ENCODE measurements at regions not wholly inside any gene's neighbourhood (a gene's known extent, or its start where the extent isn't known, plus 50 kb on each side); places are given as distances from the start of the nearest gene placed in this dataset.
"Not testable (repeated sequence)": the region's sequence is repeated elsewhere in the genome, so short reads cannot be mapped to it uniquely, and the experiment has no call there.

DNA sequence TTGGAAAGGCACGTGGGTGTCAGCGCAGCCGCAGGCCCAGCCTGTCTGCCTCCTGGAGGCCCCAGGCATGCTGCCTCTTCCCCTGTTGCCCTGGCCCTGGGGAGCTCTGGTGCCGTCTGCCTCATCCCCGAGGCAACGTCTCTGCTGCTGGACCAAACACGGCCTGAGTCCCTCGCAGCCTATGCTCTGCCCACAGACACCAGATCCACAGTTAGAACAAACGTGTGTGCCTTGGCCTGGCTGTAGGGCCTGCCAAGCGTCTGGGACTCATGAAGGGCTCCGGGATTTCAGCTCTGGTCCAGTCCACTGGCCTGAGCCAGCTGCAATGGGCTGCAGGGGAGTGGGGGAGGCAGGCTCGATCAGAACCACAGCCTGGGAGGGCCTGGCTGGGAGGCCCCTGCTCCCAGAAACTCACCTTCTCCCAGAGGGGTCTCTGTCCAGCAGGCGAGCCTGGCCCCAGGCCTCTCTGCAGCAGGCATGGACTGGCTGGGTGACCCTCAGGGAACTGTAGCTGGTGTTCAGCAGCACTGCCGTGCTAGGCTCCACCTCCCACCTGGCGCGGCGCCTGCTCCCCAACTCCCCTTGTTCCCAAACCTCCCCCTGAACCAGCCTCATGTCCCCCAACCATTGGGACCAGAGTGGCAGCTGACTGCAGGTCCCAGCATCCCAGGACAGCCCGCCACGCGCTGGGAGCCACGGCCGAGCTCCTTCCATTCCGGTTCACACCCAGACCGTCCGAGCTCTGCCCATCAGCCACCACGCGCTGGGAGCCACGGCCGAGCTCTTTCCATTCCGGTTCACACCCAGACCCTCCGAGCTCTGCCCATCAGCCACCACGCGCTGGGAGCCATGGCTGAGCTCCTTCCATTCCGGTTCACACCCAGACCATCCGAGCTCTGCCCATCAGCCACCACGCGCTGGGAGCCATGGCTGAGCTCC is 197.0 kb downstream of the DLL1 start:
- peak; percentile 10 for DNase-seq

DNA sequence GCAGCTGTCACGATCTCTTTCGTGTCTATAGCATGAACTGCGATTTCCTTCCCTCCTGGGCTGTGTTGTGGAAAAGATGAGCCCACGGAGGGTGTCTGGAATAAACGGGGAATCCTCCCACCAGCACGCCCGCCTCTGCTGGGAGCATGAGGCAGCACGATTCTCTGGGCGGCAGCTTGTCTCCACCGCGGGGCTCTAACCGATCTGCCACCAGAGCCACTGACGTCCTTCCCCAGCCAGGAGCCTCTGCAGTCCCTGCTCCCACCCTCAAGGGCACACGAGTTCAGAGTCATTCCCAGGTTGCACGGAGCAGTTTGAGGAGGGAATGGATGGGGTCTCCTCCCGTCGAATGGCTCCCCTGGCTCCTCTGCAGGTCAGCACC is 197.6 kb downstream of the DLL1 start:
- no peak for DNase-seq

DNA sequence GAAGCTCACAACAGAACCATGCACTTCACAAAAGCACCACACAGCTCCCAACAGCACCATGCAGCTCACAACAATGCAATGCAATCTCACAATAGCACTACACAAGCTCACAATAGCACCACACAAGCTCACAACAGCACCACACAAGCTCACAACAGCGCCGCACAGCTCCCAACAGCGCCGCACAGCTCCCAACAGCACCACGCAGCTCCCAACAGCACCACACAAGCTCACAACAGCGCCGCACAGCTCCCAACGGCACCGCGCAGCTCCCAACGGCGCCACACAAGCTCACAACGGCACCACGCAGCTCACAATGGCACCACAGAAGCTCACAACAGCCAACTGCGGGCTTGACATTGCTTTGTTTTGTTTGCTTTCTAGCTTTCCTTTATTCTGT is 198.1 kb downstream of the DLL1 start:
- DNase-seq, result no peak

DNA sequence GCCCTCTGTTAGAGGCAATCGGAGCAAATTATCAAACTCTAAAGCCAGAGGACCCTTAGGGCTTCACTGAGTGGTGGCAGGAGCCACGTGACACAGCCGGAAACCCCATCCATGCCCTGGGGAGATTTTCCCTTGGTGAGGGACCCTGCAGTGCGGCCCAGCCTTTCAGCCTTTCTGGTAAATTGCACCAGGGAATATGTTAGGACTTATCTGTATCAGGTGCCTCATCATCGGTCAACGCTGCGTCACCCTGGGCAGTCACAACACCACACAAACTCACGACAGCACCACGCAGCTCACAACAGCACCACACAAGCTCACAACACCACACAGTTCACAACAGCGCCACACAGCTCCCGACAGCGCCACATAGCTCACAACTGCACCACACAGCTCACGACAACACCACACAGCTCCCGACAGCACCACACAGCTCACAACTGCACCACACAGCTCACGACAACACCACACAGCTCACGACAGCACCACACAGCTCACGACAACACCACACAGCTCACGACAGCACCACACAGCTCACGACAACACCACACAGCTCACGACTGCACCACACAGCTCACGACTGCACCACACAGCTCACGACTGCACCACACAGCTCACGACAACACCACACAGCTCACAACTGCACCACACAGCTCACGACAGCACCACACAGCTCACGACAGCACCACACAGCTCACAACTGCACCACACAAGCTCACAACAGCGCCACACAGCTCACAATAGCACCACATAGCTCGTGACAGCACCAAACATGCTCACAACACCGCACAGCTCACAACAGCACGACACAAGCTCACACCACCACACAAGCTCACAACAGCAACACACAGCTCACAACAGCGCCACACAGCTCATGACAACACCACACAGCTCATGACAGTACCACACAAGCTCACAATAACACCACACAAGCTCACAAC is 199.0 kb downstream of the DLL1 start:
- DNase-seq, result no peak

DNA sequence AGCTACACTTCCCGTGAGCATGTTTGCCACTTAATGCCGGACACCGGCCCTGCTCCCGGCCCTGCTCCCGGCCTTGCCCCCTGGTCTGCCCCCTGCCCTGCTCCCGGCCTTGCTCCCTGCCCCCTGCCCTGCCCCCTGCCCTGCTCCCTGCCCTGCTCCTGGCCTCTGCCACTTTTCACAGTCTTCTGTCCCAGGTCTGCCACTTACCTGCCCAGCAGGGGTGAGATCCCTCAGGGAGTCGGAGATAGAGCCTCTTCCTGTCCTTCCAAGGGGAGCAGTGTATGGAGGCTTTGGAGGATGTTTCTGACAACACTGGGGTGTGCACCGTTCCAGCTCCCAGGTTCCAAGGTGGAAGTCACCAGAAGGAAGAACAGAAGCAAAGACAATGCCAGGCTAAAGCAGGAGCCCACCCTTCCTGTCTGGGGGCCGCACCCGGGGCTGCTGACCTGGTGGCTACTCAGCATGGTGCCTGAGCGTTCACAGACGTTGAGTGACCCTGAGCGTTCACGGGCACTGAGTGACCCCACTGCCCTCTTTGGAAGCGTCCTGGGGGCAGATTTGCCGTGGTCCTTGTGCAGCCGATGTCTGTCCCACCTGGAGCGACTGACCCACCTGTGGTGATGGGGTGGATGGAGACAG is 199.8 kb downstream of the DLL1 start:
- no peak for DNase-seq

DNA sequence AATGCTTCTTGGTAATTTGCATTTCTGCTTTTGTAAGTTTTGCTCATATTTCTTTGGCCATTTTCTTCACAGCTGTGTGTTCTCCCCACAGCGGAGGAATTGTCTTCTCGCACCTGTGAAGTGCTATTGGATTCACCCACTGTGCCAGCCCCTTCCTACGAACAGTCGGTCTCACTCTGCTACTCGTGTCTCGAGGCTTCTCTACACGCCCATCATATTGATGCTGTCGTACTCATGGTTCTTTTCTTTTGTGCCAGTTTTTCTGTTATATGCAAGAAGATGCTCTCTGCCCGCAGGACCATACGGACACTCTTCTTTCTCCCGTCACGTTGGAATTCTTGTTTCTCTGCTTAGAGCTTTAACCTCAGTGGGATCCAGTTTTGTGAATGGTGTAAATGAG is 200.3 kb downstream of the DLL1 start:
- DNase-seq, result no peak

DNA sequence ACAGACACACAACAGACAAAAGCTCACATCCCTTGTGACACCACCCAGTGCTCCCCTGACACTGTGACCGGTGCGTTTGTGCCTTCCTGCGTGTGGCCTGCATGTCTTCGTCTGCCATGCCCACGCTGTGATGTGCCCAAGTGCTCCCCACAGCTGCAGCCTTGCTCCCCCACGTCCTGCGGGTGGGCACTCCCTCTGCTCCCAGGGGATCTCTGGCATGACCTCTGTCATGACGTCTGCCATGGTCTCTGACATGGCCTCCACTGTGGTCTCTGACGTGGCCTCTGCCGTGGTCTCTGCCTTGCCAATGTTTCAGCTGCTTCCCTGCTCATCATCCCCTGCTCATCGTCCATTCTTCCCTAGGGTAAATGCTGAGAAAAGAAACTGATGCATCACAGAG is 200.9 kb downstream of the DLL1 start:
- DNase-seq, result no peak

DNA sequence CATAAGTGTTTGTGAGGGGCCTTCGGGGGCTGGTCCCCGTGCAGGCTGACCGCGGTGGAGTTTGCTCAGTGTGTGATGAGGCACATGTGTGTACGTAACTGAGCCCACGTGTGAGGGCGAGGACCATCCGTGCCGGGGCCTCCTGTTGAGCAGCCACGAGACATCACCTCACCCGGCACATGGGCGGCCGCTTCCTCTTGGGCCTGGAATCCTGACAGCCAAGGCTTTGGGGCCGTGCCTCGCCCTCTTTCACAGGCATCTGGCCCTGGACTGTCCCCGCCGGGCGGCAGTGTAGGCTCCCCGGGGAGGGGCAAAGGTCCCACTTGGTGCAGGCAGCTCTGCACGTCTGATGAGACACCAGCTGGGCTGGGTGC is 202.3 kb downstream of the DLL1 start:
- DNase-seq, result no peak

DNA sequence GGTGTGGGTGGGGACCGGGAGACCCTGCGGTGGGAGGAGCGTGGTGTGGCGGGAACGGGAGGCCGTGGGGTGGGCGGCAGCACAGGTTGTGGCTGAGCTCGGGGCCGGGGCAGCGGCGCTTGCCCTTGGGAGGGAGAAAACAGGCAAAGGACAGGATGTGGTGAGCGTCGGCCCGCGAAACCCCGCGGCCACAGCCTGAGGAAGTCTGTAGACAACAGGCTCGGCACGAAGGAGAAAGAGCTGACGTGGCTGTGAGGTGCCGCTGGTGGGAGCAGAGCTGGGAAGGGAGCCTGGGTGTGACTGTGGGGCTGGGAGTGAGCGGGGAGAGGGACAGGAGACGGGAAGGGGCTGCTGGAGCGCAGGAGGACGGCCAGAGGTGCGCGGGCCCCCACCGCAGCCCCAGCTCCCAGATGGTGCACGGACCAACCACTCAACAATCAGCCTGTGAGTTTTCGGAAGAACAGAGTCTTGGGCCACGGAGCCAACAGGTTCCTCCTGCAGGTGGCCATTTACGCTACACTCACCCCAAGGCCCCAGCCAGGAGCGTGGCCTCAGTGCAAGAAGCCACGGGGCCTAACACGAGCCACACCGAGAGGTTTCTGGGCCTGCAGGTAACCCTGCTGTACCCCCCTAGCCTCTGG is 202.8 kb downstream of the DLL1 start:
- no peak for DNase-seq

DNA sequence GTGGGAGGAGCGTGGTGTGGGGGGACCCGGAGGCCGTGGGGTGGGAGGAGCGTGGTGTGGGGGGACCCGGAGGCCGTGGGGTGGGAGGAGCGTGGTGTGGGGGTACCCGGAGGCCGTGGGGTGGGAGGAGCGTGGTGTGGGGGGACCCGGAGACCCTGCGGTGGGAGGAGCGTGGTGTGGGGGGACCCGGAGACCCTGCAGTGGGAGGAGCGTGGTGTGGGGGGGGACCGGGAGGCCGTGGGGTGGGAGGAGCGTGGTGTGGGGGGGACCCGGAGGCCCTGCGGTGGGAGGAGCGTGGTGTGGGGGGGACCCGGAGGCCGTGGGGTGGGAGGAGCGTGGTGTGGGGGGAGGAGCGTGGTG is 203.5 kb downstream of the DLL1 start:
- not testable (repeated sequence) for DNase-seq

DNA sequence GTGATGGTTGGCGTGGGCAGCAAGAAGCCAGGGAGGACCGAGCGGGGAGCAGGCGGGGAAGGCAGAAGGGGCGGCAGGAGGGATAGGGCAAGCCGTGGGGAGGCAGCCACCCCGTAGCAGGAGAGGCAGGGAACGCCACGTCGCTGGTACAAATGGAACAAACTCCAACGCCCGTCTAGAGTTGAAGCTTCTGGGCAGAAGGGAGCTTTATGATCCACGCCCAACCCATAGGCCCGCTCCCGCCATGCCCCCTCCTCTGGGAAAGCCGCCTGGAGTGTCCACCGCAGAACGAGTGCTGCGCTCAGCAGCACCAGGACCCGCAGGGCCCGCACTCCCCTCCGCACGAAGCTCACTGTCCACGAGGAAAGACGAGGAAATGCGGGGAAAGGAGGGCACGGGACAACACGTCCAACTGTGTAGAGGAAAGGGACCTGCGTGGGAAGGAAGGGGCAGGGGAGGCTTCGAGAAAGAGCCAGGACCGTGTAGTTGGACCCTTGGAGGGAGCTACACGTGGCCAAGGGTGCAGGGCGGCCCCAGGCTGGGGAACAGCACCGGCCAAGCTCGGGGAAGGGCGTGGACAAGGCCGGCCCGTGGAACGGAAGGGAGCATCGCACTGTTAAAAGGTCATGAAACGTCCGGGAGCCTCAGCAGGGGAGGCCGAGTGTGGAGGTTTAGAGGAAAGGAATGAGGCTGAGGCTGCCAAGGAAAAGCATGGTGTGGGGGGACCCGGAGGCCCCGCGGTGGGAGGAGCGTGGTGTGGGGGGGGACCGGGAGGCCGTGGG is 204.0 kb downstream of the DLL1 start:
- DNase-seq, result no peak

DNA sequence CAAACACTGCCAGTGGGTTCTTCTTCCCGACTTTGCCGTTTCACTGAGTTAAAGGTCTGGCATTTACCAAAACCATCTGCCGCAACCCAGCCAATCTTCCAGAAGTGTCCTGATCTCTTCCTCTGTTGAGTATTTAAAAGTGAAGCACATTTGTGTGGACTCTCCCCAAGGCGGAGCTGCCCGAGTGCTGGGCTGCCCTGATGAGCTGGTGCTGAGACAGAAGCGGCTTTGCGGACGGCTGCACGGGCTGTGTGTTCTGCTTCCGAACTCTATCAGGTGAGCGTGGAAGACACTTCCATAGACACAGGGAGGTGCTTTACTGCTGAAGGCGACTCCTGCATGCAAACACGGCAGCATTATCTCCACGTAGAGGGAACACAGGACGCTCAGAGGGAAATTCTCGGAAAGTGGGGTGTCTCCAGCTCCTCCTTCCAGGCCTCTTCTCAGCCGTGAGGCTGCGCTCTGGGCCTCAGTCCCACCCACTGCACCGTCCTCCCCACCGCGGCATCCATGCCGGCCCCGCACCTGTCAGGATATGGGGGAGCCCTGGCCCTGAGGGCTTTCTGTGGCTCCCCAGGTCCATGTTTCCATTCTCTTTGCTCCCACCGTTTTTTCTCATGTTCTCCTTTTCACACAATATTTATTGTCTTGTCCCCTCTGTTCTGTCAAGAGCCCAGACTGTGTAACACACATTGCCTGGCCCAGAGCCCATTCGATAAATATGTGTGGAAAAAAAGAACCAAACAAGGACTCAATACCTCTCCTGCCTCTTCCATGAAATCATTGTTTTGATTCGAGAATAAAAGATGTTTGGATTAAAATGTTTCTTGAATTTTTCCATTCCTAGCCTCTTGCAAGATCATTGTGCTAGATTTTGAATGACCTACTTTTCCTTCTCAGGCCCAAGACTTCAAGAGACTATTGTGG is 205.1 kb downstream of the DLL1 start:
- no peak for DNase-seq

DNA sequence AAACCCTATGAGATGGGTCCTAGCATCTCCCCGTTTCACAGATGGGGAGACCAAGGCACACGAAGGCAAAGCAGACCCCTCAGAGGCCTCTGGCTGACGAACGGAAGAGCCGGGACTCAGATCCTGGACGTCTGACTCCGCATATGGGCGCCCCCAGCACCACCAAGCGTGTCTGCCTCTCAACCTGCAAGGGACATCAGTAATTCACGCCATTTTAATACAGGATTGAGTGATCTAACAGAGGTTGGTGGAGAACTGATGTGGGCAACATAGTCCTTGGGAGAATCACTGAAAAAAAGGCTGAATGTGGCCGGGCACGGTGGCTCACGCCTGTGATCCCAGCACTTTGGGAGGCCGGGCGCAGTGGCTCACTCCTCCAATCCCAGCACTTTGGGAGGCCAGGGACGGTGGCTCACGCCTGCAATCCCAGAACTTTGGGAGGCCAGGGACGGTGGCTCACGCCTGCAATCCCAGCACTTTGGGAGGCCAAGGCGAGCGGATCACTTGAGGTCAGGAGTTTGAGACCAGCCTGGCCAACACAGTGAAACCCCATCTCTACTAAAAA is 206.6 kb downstream of the DLL1 start:
- no peak for DNase-seq

DNA sequence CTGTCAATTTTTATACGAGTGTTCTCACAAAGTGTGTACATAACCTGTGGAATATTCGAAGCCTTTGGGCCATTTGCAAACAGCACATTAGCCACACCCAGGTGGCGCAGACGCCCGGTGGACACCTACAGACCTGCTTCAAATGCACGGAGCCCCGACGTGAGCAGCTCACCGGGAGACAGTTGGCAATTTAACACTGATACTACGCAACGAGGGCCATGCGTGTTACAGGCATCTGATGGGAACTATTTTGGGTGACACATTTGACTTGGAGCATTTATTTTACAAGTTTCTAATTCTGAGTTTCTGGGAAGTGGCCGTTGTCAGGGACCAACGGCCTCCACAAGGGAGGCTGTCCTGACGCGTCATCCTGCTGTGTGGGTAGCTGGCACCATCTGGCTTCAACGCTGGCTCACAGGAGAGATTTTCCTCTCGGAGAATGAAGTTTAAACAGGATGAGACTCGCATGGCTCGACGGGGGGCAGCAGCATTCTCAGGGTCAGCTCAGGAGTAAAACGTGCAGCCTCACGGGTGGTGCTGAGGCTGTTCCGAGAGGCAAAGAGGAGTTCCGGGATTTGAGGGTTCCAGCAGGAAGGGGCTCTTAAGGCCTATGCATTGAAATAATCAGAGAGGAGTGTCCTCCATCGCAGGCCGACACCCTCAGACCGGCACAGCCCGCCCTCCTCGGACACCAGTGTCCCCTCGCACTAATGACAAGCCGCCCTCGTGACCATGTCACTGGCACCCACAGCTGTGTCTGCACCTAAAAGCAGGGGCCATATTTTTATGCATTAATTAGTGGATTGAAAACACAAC is 207.4 kb downstream of the DLL1 start:
- peak; percentile 85 for DNase-seq

DNA sequence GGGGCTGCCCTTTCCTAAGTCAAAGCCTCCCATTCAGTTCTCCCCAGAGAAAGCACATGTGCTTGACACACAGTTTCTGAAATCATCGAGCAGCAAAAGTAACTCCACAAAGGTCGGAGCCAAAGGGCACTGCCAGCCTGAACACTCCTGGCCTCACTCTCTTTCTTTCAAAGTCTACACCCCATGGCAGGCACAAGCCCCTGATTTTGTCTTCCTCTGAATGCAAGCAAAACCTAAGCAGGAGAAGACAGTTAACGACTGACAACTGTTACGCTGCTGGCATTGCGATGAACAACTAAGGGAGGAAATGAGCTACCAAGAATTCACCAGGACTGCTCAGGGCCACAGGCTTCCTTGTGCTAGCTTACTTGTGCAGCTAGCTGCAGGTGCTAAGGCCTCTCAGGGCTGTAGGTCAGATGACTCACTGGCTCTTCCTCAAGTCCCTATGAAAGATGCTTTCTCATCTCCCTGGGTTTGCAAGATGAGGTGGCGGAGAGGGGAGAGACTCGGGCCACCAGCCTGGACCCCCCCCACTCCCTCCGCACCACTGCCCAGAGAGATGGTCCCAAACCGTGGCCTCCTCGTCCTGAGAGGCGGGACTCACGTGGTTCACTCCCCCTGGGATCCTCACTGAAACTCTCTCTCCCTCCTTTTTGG is 208.2 kb downstream of the DLL1 start:
- DNase-seq, result peak; percentile 52

DNA sequence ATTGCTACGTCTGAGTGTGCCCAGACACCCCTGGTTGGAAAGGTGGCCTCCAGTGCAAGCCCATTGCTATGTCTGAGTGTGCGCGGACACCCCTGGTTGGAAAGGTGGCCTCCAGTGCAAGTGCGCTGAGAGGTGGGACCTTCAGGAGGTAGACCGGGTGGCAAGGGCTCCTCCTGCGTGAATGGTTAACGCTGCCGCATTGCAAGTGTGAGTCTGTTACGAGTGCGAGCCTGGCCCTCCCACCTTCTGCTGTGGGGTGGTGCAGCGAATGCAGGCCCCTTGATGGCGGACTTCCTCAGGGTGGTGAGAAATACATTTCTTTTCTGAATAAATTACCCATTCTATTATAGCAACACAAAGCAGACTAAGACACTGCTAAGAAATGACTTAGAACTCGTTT is 208.8 kb downstream of the DLL1 start:
- no peak for DNase-seq

DNA sequence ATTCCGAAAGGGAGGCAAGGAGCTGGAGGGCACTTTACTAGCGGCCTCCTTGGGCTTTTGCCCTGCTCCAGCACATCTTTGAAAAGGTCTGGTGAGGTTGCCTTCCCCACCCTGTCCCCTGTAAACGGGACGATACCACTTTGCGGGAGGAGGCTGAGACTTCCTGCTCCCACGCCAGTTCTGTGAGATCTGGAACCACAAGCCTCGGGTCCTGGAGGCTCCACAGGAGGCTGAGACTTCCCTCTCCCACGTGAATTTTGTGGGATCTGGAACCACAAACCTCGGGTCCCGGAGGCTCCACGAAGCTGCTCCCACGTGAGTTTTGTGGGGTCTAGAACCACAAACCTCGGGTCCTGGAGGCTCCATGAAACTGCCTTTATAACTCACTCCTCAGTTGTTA is 209.3 kb downstream of the DLL1 start:
- no peak for DNase-seq

DNA sequence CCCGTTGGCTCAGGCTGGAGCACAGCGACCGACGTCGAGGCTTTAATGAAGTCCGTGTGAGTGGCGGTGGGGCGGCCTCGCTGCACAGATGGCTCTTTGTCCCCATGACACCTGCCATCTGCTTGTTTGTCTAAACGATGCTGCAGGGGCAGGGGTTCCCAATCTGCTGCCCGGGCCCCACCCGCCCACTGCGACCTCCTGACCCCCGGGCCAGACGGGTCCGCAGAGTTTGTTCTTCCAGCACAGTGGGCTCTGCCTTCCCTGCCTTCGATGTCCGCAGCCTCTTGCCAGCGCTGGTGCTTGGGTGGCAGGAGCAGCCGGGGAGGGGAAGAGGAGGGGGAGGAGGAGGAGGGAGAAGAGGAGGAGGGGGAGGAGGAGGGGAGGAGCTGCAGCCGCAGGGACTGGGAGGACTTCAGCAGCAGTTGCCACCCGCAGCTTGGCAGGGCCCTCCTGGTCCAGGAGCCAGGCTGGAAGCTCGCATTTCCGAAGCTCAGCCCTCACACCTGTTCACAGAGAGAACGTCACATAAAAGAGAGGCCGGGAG is 210.0 kb downstream of the DLL1 start:
- peak; percentile 98 for DNase-seq

All from NCI-H69 (cell line).